ENCODE measurements at regions not wholly inside any gene's neighbourhood (a gene's known extent, or its start where the extent isn't known, plus 50 kb on each side); places are given as distances from the start of the nearest gene placed in this dataset.

DNA sequence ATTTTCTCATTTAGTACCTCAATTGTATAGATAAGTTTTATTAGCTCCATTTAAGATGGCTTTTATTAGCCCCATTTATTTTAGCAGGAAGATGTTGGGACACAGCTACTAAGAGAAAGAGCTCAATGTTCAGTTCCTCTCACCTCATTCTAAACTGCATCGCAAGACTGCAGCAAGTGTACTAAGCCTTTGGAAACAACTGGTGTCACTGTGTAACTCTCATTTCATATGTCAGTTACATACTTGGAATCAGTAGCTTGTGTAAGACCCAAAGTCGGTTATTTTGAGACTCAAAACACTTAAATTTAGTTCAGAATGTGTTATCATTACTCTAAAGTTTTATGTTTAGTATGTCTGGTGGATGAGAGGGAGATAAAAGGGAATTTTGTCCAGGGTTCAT is 482.9 kb downstream of the BMP2 start:
- TF ChIP-seq, protein P1, sequence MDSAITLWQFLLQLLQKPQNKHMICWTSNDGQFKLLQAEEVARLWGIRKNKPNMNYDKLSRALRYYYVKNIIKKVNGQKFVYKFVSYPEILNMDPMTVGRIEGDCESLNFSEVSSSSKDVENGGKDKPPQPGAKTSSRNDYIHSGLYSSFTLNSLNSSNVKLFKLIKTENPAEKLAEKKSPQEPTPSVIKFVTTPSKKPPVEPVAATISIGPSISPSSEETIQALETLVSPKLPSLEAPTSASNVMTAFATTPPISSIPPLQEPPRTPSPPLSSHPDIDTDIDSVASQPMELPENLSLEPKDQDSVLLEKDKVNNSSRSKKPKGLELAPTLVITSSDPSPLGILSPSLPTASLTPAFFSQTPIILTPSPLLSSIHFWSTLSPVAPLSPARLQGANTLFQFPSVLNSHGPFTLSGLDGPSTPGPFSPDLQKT (IDR thresholded peaks at IDR 0.05; ENCODE audit: borderline replicate concordance, low read depth, low read length), result no peak
- TF ChIP-seq, protein P2, sequence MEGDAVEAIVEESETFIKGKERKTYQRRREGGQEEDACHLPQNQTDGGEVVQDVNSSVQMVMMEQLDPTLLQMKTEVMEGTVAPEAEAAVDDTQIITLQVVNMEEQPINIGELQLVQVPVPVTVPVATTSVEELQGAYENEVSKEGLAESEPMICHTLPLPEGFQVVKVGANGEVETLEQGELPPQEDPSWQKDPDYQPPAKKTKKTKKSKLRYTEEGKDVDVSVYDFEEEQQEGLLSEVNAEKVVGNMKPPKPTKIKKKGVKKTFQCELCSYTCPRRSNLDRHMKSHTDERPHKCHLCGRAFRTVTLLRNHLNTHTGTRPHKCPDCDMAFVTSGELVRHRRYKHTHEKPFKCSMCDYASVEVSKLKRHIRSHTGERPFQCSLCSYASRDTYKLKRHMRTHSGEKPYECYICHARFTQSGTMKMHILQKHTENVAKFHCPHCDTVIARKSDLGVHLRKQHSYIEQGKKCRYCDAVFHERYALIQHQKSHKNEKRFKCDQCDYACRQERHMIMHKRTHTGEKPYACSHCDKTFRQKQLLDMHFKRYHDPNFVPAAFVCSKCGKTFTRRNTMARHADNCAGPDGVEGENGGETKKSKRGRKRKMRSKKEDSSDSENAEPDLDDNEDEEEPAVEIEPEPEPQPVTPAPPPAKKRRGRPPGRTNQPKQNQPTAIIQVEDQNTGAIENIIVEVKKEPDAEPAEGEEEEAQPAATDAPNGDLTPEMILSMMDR (tag by site-specific recombination; IDR thresholded peaks at IDR 0.05), result no peak
- TF ChIP-seq ZNF146 (tag by site-specific recombination; IDR thresholded peaks at IDR 0.05), result no peak
- no peak for TF ChIP-seq YY1 (tag by site-specific recombination; IDR thresholded peaks at IDR 0.05)
